NCI-H1092 (cell line): ENCODE measurements at regions not wholly inside any gene's neighbourhood (a gene's known extent, or its start where the extent isn't known, plus 50 kb on each side); places are given as distances from the start of the nearest gene placed in this dataset.
"Not testable (repeated sequence)": the region's sequence is repeated elsewhere in the genome, so short reads cannot be mapped to it uniquely, and the experiment has no call there.

ENCODE experiments used
- DNase-seq: peaks from one replicate; lab custom pipeline; 2025; lab: John Stamatoyannopoulos, UW

DNA sequence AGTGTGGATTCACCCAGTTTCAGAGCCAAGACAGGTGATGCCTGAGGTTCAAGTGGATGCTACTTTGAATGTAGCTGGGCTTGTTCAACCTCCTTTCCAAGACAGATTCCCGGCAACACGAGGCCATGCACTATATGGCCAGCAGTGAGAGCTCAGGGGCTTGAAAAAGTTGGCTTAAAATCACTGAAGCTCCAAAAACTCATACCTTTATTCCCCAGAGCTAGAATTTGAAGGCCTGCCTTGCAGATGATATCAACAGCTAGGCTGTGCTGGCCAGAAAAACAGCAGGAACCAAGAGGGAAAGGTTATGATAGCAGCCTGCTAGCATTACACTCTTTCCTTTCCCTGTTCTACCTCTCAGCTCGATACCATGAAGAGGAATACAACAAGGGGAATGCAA lies 120.2 kb upstream of the DAB2 start:
- DNase-seq, result no peak

DNA sequence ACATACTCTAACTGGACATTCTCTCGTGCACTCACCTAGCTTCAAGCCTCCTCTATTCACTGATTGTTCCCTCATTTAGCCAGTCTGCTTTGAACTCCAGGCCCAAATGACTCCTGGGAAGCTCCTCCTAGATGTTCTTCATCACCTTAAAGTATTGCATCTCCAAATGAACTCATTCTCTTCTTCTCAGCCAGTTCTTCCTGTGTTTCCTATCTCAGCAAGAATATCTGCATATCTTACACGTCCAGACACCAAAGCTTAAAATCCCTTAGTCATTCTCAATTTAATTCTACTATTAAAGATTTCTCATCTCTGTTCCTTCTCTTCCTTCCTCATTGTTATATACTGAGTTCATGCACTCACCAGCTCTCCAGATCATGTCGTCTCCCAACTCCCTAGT lies 118.6 kb upstream of the DAB2 start:
- DNase-seq, result no peak

DNA sequence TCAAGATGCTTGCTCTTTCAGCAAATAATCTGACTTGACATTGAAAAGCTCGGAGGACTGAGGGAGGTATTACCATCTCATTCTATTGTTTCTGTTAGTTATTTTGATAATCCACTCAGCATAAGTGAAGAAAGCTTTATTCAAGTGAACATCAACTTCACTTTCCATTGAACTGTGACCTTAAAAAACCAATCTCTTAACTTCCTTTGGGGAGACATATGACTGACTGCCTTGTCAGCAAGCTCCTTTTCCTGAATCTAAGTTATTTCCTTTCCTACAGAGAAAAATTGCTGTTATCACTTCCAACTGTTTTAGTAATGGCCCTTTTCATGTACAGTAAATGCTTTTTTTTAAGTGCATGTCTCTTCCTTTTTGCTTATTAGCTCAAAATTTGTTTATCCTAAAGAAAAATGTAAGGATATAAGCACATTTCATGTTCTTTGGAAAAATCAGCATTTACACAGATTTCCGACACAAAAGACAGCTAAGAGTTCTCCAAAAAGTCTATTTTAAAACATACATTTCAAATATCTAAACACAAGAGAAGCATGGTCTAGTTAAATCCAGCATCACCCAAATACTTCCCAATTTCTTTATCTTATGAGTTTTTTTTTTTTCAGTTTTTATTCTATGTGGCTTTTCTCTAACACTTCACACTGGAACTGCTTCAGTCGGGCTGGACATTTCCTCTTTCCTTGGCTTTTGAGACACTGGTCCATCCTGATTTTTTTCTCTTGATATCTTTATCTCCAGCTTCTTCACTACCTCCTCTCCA lies 117.9 kb upstream of the DAB2 start:
- DNase-seq, result no peak

DNA sequence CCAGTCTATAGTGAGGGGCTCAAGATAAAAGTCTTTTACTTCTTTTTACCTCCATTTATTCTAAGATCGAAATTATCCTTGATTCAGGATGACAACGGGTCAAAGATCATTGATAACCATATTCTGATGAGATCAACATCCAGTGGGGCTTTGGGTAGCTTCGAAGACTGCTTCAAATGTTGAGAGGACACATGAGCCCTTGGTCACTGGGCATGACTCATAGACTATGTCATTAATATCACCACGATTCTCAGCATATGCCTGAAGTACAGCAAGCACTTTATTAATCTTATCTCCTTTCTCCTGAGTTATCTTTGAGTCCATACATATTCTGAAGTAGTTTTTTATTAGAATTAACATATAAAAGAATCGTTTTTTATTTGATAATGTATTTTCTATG lies 117.1 kb upstream of the DAB2 start:
- no peak for DNase-seq

DNA sequence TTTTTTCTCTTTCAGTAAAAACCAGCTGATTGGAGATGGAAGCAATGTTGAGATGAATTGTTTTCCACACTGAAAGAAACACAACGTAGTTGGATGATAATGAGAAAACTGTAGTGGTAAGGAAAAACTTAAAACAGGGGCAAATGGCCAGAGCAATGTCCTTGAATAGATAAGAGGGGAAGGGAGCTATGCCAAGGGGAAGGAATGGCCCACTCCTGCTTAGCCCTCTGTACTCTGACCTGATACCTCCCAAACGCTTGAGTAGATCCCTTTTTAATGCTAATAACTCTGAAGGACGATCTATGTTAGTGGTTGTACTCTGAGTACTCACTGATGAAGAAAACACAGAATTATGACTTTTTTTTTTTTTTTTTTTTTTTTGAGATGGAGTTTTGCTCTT lies 114.7 kb upstream of the DAB2 start:
- no peak for DNase-seq

DNA sequence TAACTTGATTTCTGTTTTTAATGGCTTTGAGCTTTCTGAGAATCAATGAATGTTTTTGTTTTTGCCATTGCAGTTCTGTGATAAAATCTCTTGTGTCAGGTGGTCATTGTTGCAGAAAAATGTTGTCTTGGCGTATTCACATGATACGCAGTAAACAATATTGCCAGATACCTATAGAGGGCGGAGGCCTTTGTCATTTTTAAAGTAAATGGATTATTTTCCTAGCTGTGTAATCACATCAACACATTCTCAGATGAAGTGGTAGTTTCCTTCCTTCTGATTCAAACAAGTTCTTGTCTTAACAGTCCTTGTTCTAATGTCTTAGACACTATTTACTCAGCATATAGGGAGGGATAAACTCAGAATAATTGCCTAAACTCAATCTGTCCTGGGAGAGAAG lies 109.9 kb upstream of the DAB2 start:
- DNase-seq, result no peak

DNA sequence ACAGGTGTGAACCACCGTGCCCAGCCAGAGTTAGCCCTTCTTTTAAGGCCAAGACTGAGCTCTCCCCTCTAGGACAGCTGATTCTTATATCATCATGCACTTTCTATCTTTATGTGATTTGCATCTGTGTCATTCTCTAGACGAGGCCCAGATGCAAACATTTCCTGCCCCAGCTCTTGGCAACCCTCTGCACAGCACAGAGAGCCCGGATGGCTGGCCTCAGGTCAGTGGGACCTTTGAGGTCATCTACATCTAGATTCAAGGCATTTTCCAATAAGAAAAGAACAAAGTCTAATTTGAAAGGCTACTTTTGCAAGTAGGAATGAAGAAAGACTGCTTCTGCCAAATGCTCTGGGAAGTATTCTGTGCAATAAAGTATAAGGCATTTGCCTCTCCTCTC lies 109.0 kb upstream of the DAB2 start:
- DNase-seq, result no peak

DNA sequence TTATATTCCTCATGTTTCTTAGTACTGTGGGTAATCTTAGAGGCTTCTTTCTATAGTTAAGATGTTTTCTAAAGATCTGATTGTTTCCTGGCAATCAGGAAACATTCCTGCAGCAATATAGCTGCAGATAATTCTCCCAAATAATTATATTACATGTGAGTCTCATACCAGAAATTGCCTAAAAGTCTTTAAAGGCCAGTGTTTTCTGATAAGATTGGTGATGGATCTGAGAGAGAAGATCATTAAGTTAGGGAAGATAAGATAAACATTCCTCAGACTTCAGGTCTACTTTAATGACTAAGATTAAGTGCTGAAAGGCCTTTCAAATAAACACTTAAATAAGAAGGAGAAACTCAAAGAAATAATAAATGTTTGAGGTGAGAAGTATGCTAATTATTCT lies 107.7 kb upstream of the DAB2 start:
- no peak for DNase-seq

DNA sequence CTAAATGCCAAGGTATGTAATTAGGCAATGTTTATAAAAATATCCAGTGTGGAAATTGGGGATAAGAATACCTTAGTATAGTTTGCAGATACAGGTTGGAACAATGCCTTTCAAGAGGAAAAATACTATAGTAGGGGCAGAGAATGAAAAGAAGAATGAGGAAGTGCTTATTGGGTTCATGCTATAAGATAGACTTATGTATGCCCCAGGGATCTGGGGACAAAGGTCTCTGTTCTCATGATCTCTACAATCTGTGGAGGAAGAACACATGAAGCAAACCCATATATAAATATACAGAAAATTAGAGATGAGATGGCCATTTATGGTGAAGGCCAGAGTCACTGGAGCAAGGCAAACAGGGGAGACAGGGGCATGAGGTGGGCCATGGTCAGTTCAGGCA lies 106.5 kb upstream of the DAB2 start:
- no peak for DNase-seq

DNA sequence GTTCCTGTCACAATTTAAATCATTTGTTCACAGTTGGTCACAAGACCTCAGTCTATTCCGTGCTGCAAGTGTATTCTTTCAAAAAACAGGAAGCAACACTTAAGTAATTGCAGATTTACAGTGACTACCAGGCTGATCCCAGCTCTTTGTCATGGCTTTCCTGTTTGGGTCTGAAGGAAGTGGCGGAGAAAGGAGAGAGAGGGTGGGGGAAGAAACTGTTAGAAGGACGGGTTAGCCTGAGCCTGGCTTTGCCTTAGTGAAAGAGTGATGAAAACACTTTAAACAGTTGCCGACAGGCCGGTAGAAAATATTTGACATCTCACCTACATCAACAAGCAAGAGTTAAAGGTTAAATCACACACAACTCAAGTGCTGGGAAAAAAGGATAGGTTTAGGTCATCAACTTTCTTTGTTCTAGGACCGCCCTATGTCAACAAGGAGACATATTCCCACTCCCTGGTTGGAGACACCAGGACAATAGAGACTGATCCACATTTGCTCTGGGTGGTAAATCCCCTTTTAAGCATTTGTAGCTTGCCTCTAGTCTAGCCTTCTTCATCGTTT lies 102.2 kb upstream of the DAB2 start:
- DNase-seq, result no peak

DNA sequence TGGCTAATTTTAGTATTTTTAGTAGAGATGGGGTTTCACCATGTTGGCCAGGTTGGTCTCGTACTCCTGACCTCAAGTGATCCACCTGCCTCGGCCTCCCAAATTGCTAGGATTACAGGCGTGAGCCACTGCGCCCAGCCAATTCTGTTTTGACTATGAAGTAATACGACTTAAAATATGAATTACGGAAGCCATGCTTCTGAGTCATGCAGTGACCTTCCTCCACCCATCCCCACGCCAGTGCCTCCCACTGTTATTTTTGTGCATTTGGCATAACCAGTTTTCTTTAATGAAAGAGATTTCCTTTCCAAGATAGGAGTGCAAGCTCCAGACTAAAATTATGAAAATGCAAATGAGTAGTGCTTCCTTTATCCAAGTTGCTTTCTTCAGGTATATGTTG lies 101.0 kb upstream of the DAB2 start:
- not testable (repeated sequence) for DNase-seq

DNA sequence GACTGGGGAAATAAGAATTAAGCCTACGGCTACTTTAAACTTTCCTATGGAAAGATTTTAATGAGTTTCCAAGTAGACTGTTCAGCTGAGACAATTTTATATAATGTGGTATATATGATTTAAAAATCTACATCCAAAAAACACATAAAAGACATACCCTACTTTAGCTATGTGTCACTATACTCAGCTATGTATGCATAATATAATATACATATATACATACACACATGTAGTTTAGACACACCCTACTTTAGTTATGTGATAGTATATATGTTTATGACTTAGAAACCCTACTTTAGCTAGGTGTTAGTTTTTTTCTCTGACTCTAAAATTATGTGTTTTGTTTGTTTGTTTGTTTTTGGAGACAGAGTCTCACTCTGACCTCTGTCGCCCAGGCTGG lies 100.5 kb upstream of the DAB2 start:
- DNase-seq, result no peak

DNA sequence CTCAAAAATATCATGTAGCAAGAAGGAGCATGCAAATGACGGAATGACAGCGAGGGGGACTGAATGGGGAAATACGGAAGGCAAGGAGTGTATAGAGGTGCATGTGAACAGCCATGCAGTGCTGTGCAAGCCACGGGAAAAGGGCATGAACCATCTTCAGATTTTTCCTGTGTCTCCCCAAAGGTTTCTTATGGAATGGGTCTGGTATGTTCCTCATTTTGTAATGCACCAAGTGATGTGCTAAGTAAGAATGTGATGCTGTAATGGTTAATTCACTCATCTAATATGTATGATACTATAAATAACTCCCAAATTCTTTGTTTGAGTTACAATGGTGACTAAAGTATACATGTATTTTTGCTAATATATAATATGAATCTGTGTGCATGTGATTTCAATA lies 99.0 kb upstream of the DAB2 start:
- DNase-seq, result no peak

DNA sequence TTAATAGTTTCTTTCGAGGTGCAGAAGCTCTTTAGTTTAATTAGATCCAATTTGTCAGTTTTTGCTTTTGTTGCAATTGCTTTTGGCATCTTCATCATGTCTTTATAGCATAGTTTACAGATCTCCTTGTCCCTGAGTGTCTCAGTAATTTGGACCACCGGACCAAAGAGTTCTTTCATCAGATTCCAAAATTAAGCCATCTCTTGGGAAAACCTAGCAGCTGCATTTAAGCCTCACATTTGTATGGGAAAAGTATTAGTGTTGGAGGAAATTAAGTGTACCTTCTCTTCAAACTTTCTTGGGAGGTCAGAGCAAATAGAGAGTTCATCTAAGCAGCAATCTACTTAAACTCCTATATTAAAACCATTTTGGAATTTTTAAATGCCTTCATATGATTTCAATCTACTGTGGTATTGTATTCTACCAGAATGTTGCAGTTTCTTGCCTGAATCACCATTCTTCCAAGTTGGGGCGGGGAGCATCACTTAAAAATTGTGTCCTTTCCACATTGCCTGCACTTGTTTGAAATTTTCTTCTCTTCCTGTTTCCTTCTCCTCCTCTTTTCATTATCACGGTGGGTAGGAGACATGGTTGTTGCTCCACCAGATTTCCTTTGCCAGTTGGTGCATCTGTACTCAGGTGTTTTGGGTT lies 97.3 kb upstream of the DAB2 start:
- no peak for DNase-seq

DNA sequence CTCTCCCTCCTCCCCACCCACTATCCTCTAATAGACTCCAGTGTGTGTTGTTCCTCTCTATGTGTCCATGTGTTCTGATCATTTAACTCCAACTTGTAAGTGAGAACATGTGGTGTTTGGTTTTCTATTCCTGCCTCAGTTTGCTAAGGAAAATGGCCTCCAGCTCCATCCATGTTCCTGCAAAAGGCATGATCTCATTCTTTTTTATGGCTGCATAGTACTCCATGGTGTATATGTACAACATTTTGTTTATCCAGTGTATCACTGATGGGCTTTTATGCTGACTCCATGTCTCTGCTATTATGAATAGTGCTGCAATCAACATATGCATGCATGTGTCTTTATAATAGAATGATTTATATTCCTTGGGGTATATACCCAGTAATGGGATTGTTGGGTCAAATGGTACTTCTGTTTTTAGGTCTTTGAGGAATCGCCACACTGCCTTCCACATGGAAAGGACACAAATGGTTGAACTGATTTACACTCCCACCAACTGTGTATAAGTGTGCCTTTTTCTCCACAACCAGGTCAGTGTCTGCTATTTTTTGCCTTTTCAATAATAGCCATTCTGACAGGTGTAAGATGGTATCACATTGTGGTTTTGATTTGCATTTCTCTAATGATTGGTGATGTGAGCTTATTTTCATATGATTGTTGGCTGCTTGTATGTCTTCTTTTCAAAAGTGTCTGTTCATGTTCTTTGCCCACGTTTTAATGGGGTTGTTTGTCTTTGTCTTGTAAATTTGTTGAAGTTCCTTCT lies 96.5 kb upstream of the DAB2 start:
- DNase-seq, result no peak

DNA sequence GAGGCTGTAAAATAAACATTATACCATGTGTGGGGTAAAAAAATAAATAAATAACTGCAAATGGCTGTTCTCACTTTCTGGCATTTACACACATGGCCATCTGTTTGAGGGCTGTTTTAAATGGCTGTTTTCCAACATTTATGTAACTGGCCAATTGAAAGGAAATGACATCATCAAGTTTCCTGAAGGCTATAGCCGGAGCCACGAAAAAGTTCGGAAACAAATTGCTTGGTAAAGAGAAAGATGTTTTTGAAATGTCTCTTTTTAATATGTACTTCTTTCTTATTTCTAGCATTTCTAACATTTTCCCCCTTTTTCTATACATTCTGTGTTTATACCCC lies 95.4 kb upstream of the DAB2 start:
- DNase-seq, result no peak

DNA sequence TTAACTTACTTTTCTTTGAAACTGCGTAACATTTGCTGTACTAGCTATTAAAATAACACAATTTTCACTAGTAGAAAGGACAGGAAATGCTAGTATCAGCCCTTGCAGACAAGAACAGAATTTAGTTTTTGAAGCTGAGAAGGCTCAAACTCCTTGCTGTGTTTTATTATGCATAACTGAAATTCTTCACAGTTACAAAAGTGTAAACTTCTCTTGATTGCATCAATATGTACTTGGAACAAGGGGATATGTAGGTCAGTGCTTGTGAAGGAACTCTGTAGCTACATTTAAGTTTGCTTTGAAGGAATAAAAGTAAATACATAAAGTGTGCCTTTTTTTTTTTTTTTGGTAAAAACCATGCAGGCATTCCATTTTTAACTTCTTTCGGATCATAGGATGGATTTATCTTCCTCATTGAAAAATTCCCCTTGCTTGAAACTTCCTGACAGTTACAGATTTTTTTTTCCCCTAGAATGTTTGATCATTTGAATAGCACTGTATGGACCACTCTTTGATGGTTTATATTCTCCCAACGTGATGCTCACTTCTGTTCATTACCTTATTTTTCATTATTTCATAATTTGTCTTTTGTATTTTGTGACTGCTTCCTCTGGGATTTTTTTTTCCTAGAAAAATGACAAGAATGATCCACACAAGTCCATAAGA lies 94.9 kb upstream of the DAB2 start:
- DNase-seq, result no peak

DNA sequence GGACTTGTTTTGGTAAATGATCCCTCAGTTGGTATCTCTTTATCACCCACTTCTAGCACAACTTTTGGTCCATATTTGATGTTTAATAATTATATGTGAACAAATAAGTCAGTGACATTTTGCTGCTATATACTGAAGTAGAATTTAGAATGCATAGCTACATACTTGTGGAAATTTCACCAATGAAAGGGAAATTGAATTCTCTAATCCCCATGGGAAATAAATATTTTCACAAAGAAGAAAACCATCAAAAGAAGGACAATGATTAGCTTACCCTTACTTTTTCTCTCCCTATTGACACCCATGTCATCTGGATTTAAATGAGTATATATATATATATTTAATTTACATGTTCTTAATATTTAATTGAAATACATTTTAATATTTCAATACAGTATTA lies 94.3 kb upstream of the DAB2 start:
- no peak for DNase-seq

DNA sequence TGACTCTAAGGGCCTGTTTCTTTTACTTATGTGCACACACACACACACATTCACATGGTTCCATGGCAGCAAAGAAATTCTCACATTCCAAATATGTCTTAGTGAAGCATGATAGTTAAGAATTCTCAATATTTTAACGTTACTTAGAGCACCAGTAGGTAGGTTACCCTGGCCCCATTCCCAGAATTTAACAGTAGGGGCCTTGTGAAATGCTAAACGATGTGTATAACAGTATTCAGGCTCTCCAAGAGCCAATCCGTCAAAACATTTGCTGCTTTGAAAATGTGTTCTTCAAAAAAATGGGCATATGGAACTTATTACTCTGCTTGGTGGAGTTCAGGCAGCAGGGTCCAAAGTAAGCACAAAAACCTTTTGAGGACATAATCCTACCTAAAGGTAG lies 93.7 kb upstream of the DAB2 start:
- DNase-seq, result no peak

DNA sequence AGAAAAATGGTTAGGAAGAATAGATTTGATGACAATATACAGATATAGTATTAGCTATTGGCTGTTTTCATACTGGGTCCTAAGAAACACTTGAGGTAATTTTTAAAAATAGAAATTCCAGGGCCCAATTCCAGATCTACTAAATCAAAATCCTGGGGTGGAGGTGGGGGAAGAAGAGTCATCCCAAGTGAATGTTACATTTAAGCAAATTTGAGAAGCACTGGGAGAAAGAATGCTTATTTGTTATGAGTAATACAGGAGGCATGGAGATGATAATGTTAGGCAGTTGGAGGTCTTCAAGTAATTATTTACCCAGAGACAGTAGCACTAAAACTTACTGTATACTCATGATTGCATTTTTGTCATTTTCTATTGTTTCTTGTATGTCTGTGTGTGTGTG lies 93.0 kb upstream of the DAB2 start:
- DNase-seq, result no peak

DNA sequence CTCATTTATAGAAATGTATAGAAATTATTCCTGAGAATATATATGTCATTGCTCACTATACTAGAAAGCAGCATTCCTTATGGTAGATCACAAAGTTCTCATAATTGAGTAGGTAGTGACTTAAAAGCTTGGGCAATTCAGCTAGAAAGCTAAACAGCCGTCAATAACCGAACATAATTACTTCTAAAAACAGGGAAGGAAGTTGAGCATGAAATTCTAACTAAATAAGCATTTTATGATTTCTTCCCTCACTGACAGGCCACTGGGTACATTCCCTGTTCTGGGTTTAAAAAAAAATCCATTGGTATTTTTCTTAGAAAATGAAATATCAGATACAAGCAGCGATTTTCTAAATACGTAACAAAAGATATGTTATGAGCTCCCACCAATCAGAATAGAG lies 91.1 kb upstream of the DAB2 start:
- no peak for DNase-seq

DNA sequence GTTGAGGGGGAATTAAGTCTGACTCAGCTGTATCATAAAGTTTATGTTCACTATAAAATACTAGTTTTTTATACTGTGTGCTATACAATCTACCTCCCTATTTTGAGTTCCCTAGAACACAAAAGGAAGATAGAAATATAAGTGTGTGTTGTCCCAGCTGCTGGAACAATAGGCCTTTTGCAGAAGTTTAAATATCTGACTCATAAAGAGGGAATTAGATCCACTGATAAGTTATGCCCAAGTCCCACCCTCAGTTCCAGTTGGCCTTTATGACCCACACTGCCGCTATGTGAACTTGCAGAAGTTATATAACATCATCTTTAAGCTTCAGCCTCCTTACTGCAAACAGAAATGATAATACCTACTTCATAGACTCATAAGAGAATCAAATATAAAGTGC lies 88.5 kb upstream of the DAB2 start:
- DNase-seq, result no peak

DNA sequence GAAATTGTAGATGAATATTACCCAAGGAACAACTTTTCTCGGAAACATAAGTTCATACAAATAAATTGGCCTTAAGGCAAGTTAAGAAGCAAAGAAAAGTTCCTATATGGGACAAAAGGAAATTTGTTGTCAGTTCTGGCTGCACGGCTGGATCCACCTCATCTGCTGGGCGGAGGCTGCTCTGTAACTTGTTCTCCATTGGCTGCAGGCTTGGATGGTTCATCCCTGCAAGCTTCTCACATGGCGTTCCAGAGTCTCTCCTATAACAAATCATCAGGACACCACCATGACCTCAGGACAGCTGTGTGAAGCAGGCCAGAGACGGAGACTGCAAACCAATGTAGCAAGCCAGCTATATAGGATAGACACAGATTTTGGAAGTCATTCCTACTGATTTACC lies 81.4 kb upstream of the DAB2 start:
- DNase-seq, result no peak
